HepG2 (cell line): ENCODE measurements at regions not wholly inside any gene's neighbourhood (a gene's known extent, or its start where the extent isn't known, plus 50 kb on each side); places are given as distances from the start of the nearest gene placed in this dataset.

Experiments used
- ATAC-seq: fragments of 200-7000 bp; cut with Tn5 transposase; 3 replicates; pipeline ENCODE4 v1.9.1; 2020; ENCODE audit warnings: mild to moderate bottlenecking, moderate library complexity
- BruUV-seq: library from RNA; stranded (reverse); fragments of 400-500 nt; replicated peaks from 2 replicates; lab custom pipeline; 2021; lab: Mats Ljungman, UMichigan
- CTCF ChIA-PET: fragments of 300-600 bp; formaldehyde crosslinking; extraction: SDS; loops from one replicate; lab custom pipeline; 2021; ENCODE audit warnings: low total read pairs, inconsistent platforms, low intra/inter-chr PET ratio; lab: Yijun Ruan, JAX
- POLR2A ChIA-PET: fragments of 350-600 bp; sonication (Branson Sonifier 250); formaldehyde crosslinking; loops from one replicate; lab custom pipeline; 2020; ENCODE audit warnings: antibody characterized with exemption, inconsistent platforms; lab: Yijun Ruan, JAX
- DNase-seq: peaks from one replicate; pipeline ENCODE4 v3.0.0-alpha.2; 2015; ENCODE audit warnings: low spot score
- FAIRE-seq: peaks from 3 replicates; lab custom pipeline; 2011; peaks lifted over from hg19 to GRCh38; lab: Jason Lieb, UNC
- H2AFZ ChIP-seq: one replicate; pipeline ENCODE4 v1.6.1; 2011; ENCODE audit warnings: low read length, inconsistent platforms
- H3K27ac ChIP-seq: fragments of 300-600 bp; 3 replicates; pipeline ENCODE4 v1.8.0; 2011; ENCODE audit warnings: mixed run types, mild to moderate bottlenecking, mixed read lengths, low read length, inconsistent platforms; ENCODE audit not compliant: insufficient read depth; ENCODE audit errors: extremely low read length
- H3K27me3 ChIP-seq, 2 experiments: fragments of 200-600 bp in 1 of 2; 2 replicates in 1 of 2; 3 replicates in 1 of 2; pipeline versions ENCODE4 v1.6.0 to v1.8.0; 2011; ENCODE audit warnings: low read length in 2 of 2, mild to moderate bottlenecking in 2 of 2, moderate library complexity in 2 of 2, inconsistent platforms in 1 of 2; ENCODE audit not compliant: insufficient read depth in 2 of 2, control insufficient read depth in 1 of 2
- H3K36me3 ChIP-seq, 2 experiments: fragments of 200-600 bp in 1 of 2; replicated peaks in 1 of 2; 2 replicates in 1 of 2; 3 replicates in 1 of 2; pipeline versions ENCODE4 v1.5.1 to v1.8.0; 2011; ENCODE audit warnings: low read length in 2 of 2, inconsistent platforms in 1 of 2; ENCODE audit not compliant: insufficient read depth in 2 of 2, control insufficient read depth in 1 of 2
- H3K4me1 ChIP-seq: 2 replicates; pipeline ENCODE4 v1.5.1; 2012; ENCODE audit warnings: low read length, inconsistent platforms; ENCODE audit not compliant: insufficient read depth
- H3K4me2 ChIP-seq: 2 replicates; pipeline ENCODE4 v1.6.0; 2011; ENCODE audit warnings: low read depth, low read length, inconsistent platforms
- H3K4me3 ChIP-seq, 3 experiments: fragments of 200-600 bp in 1 of 3; sonication (generic), shearing (Covaris generic) in 1 of 3; replicated peaks in 1 of 3; 2 replicates each; pipeline ENCODE4 v1.5.1; 2011 to 2016; ENCODE audit warnings: low read length in 3 of 3, inconsistent platforms in 2 of 3, low read depth in 2 of 3, mild to moderate bottlenecking in 2 of 3, control low read depth in 1 of 3, mixed read lengths in 1 of 3; ENCODE audit not compliant: insufficient read depth in 1 of 3
- H3K79me2 ChIP-seq: one replicate; pipeline ENCODE4 v1.6.1; 2011; ENCODE audit warnings: low read length, inconsistent platforms; ENCODE audit not compliant: insufficient read depth
- H3K9ac ChIP-seq: 2 replicates; pipeline ENCODE4 v1.6.0; 2011; ENCODE audit warnings: mild to moderate bottlenecking, low read depth, low read length, inconsistent platforms; ENCODE audit not compliant: insufficient read depth
- H3K9me3 ChIP-seq: 2 replicates; pipeline ENCODE4 v1.5.1; 2012; ENCODE audit warnings: mild to moderate bottlenecking, low read length
- H4K20me1 ChIP-seq: 2 replicates; pipeline ENCODE4 v1.6.0; 2011; ENCODE audit warnings: inconsistent platforms, mild to moderate bottlenecking, low read length, moderate library complexity; ENCODE audit not compliant: insufficient read depth
- BRD4 ChIP-seq: sonication (generic); formaldehyde crosslinking; IDR thresholded peaks from 2 replicates; pipeline ENCODE4 v1.4.0; 2020; ENCODE audit warnings: missing genetic modification reagents
- CBFB ChIP-seq: sonication (generic); formaldehyde crosslinking; IDR thresholded peaks from 2 replicates; pipeline ENCODE4 v1.4.0; 2020; ENCODE audit warnings: missing genetic modification reagents
- HNRNPUL1 ChIP-seq: fragments of 200-400 bp; formaldehyde crosslinking; IDR thresholded peaks from 2 replicates; pipeline ENCODE4 v1.6.1; 2017; ENCODE audit warnings: low read depth, mild to moderate bottlenecking, low read length, moderate library complexity
- KAT2B ChIP-seq: fragments of 150-350 bp; IDR thresholded peaks from 2 replicates; pipeline ENCODE4 v1.6.1; 2014; ENCODE audit warnings: low read depth, low read length, borderline replicate concordance
- NFYB ChIP-seq: sonication (generic); formaldehyde crosslinking; IDR thresholded peaks from 2 replicates; pipeline ENCODE4 v1.4.0; 2020; ENCODE audit warnings: missing genetic modification reagents
- PRDM10 ChIP-seq: sonication (generic); formaldehyde crosslinking; IDR thresholded peaks from 2 replicates; pipeline ENCODE4 v1.4.0; 2020; ENCODE audit warnings: low read depth, missing genetic modification reagents
- XRCC5 ChIP-seq: fragments of 200-400 bp; formaldehyde crosslinking; optimal IDR thresholded peaks from 2 replicates; pipeline ENCODE3; 2017; ENCODE audit warnings: mild to moderate bottlenecking, low read length
- ZKSCAN5 ChIP-seq: sonication (generic); formaldehyde crosslinking; IDR thresholded peaks from 2 replicates; pipeline ENCODE4 v1.5.1; 2020; ENCODE audit warnings: mild to moderate bottlenecking, missing genetic modification reagents
- ZNF280B ChIP-seq: sonication (generic); formaldehyde crosslinking; IDR thresholded peaks from 2 replicates; pipeline ENCODE4 v1.5.0; 2020; ENCODE audit warnings: missing genetic modification reagents, mild to moderate bottlenecking, borderline replicate concordance
- ZNF790 ChIP-seq: sonication (generic); formaldehyde crosslinking; IDR thresholded peaks from 2 replicates; pipeline ENCODE4 v1.8.0; 2022; ENCODE audit warnings: missing genetic modification reagents, mild to moderate bottlenecking, borderline replicate concordance
- ZNF850 ChIP-seq: sonication (generic); formaldehyde crosslinking; conservative IDR thresholded peaks from 2 replicates; pipeline ENCODE4 v1.9.0; 2021; ENCODE audit warnings: mild to moderate bottlenecking, missing genetic modification reagents
- WGBS: methylation state at CpG from one replicate; pipeline ENCODE4 v1.1.6; 2017; ENCODE audit warnings: low lambda C conversion rate; 5-methylcytosine and 5-hydroxymethylcytosine counted together
- in situ Hi-C: cut with HindIII; loops from 2 replicates; pipeline ENCODE4 v1.10.0; 2017; ENCODE audit warnings: low pct_unique_long_range_greater_than_20kb; ENCODE audit not compliant: extremely low pct_ligation_motif_present
- intact Hi-C: fragments of 100-400 bp; cut with micrococcal nuclease; formaldehyde crosslinking; loops from one replicate; pipeline ENCODE4 v1.10.0; 2022; ENCODE audit not compliant: unreplicated experiment

GRCh38 chr2:145960479-145961163, 1440.7 kb upstream of the ZEB2 start:
- Histone ChIP-seq H4K20me1 (no peaks in the 10 kb centered on the region), H3K4me1 (no peaks in the 10 kb centered on the region), H3K9me3 (no peaks in the 10 kb centered on the region; the same call in 1 of the 2 replicates), H3K79me2 (no peaks in the 10 kb centered on the region), H3K36me3 (no peaks in the 10 kb centered on the region), H3K9ac (no peak overlapping the region), H3K4me2 (no peak overlapping the region), H3K27ac (no peak overlapping the region), H3K27me3 (no peaks in the 10 kb centered on the region), H3K4me3 (no peak overlapping the region), H2AFZ (no peak overlapping the region)
- in situ Hi-C loops, result no loop called here
- TF ChIP-seq KAT2B (no peak), ZNF850 (CRISPR knock-in tag) (peak; percentile 97)
- WGBS, result 51% methylated on average over 20 of the region's 23 CpGs
- FAIRE-seq, result no peak
- BruUV-seq, result no TSS peak
- no peak for DNase-seq
- intact Hi-C loops, result no loop called here
- POLR2A ChIA-PET, result no interaction called here
- CTCF ChIA-PET, result no interaction called here
- peak; percentile 48; the same call in 2 of the 3 replicates for ATAC-seq

DNA sequence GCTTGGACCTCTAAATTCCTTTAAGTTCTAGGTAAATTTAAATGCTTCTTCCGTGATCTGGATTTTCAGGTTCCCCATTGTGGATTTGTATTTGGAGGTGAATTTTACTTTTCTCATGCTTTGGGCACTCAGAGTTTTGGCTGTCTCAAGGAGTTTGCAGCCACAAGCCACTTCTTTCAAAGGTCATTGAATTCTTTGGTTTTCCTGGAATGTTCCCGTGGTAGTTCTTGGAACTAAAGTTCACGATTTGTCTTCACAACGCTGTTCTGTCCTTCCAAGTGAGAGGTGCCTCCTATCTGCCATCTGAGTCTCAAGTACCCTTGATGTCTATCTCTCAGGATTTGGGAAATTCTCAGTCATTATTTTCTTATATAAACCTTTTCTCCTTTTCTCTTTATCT, 1438.7 kb upstream of the ZEB2 start:
- 21% methylated on average over 4 of the region's 4 CpGs for WGBS
- H2AFZ ChIP-seq, result no peak overlapping the region
- H3K4me2 ChIP-seq, result no peak overlapping the region
- H3K4me1 ChIP-seq, result no peaks in the 10 kb centered on the region
- DNase-seq, result no peak
- H3K79me2 ChIP-seq, result no peaks in the 10 kb centered on the region
- POLR2A ChIA-PET, result no interaction called here
- no peak overlapping the region for H3K27ac ChIP-seq
- BruUV-seq, result no TSS peak
- no peaks in the 10 kb centered on the region; the same call in 1 of the 2 replicates for H3K9me3 ChIP-seq
- no peaks in the 10 kb centered on the region for H3K36me3 ChIP-seq
- FAIRE-seq, result no peak
- H3K27me3 ChIP-seq, result no peaks in the 10 kb centered on the region
- no peaks in the 10 kb centered on the region for H4K20me1 ChIP-seq
- TF ChIP-seq XRCC5, result no peak
- TF ChIP-seq PRDM10 (CRISPR knock-in tag), result no peak
- TF ChIP-seq BRD4, result no peak
- TF ChIP-seq NFYB (CRISPR knock-in tag), result no peak
- no peak for TF ChIP-seq ZNF790 (CRISPR knock-in tag)
- no peak for TF ChIP-seq HNRNPUL1
- TF ChIP-seq CBFB (CRISPR knock-in tag), result no peak
- no peak for TF ChIP-seq ZKSCAN5 (CRISPR knock-in tag)
- no peak for TF ChIP-seq ZNF280B (CRISPR knock-in tag)
- CTCF ChIA-PET, result no interaction called here
- no peak for ATAC-seq
- no peak overlapping the region for H3K9ac ChIP-seq
- in situ Hi-C loops, result no loop called here
- no peak overlapping the region for H3K4me3 ChIP-seq
- intact Hi-C loops, result no loop called here
